ES-I3 (cell line): ENCODE measurements at regions not wholly inside any gene's neighbourhood (a gene's known extent, or its start where the extent isn't known, plus 50 kb on each side); places are given as distances from the start of the nearest gene placed in this dataset.

Source experiments
- H3K36me3 ChIP-seq: 2 replicates; pipeline ENCODE4 v1.6.1; 2013; ENCODE audit warnings: mild to moderate bottlenecking, low read length, control low read depth, moderate library complexity; ENCODE audit not compliant: insufficient read depth
- H3K4me1 ChIP-seq: 2 replicates; pipeline ENCODE4 v1.6.1; 2013; ENCODE audit warnings: mild to moderate bottlenecking, control low read depth, low read length; ENCODE audit not compliant: insufficient read depth
- H3K9ac ChIP-seq: 2 replicates; pipeline ENCODE4 v1.6.1; 2013; ENCODE audit warnings: low read depth, mild to moderate bottlenecking, low read length, moderate library complexity
- H3K9me3 ChIP-seq: 2 replicates; pipeline ENCODE4 v1.6.1; 2013; ENCODE audit warnings: mild to moderate bottlenecking, low read length, moderate library complexity; ENCODE audit not compliant: control insufficient read depth, insufficient read depth

- no peaks in the 10 kb centered on the region; the same call in none of the 2 replicates for H3K9me3 ChIP-seq
- H3K4me1 ChIP-seq, result no peaks in the 10 kb centered on the region
- H3K36me3 ChIP-seq, result no peaks in the 10 kb centered on the region
- H3K9ac ChIP-seq, result no peak overlapping the region
Observed at GRCh38 chr14:50053935-50054334, 62.4 kb downstream of the VCPKMT start.

- H3K9ac ChIP-seq, result no peak overlapping the region
- H3K36me3 ChIP-seq, result no peaks in the 10 kb centered on the region
- H3K4me1 ChIP-seq, result peaks cover 9% of the 10 kb centered on the region
- no peaks in the 10 kb centered on the region; the same call in none of the 2 replicates for H3K9me3 ChIP-seq
Observed at GRCh38 chr14:50055461-50056228, 60.7 kb downstream of the VCPKMT start.

GRCh38 chr14:50056435-50056834 lies 59.9 kb downstream of the VCPKMT start:
- Histone ChIP-seq H3K9me3 (no peaks in the 10 kb centered on the region; the same call in 1 of the 2 replicates), H3K9ac (no peak overlapping the region), H3K4me1 (peaks cover 16% of the 10 kb centered on the region), H3K36me3 (no peaks in the 10 kb centered on the region)

DNA sequence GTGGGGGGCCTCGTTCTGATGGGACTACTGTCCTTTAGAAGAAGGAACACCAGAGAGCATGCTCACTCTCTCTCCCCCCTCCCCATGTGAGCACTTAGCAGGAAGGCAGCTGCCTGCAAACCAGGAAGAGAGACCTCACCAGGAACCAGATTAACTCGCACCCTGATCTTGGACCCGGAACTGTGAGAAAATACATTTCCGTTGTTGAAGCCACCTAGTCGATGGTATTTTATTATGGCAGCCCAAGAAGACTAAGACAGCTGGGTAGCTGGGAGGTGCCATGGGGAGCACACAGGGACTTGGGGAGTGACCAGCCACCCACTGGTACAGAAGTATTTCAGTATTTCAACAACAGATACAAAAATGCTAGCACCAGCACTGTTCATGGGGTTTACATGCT lies 59.0 kb downstream of the VCPKMT start:
- H3K36me3 ChIP-seq, result no peaks in the 10 kb centered on the region
- no peaks in the 10 kb centered on the region; the same call in 1 of the 2 replicates for H3K9me3 ChIP-seq
- peaks cover 25% of the 10 kb centered on the region for H3K4me1 ChIP-seq
- H3K9ac ChIP-seq, result no peak overlapping the region

DNA sequence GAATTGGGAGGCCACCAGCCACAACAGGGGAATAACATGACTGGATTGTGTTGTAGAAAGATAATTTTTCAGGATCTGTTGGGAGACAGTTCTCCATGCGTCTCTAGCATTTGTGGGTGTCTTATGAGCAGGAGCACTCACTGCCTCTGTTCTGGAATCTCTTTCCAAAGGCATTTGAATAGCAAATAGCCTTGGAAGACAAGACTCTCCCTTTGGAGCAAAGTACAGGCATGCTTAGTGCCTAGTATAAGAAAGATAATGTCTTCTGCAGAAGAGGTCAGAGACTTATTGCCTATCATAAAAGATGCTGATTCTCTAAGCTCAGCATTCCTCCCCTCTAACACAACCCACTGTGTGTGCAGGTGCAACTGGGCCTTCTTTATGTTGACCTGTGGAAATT lies 58.3 kb downstream of the VCPKMT start:
- peaks cover 33% of the 10 kb centered on the region for H3K4me1 ChIP-seq
- no peak overlapping the region for H3K9ac ChIP-seq
- no peaks in the 10 kb centered on the region for H3K36me3 ChIP-seq
- H3K9me3 ChIP-seq, result no peaks in the 10 kb centered on the region; the same call in 1 of the 2 replicates
